Neural cell (in vitro differentiated cells): ENCODE measurements at regions not wholly inside any gene's neighbourhood (a gene's known extent, or its start where the extent isn't known, plus 50 kb on each side); places are given as distances from the start of the nearest gene placed in this dataset.

ENCODE experiments used
- H2AFZ ChIP-seq: fragments of 200-600, 300-800 bp; sonication (generic), shearing (Covaris generic); 2 replicates; pipeline ENCODE4 v1.6.0; 2014; ENCODE audit warnings: low read depth, mild to moderate bottlenecking, antibody characterized with exemption, low read length, moderate library complexity
- H3F3A ChIP-seq: fragments of 200-600 bp; shearing (Covaris generic); 2 replicates; pipeline ENCODE4 v1.6.1; 2016; ENCODE audit warnings: mild to moderate bottlenecking, moderate library complexity, mixed read lengths, antibody characterized with exemption, low read length; ENCODE audit not compliant: insufficient read depth, poor library complexity, severe bottlenecking
- H3K27ac ChIP-seq: fragments of 200-600, 300-800 bp; sonication (generic), shearing (Covaris generic); 2 replicates; pipeline ENCODE4 v1.5.1; 2014; ENCODE audit warnings: mild to moderate bottlenecking, low read length, moderate library complexity
- H3K27me3 ChIP-seq: fragments of 300-800, 200-600 bp; sonication (generic), shearing (Covaris generic); 2 replicates; pipeline ENCODE4 v1.6.0; 2014; ENCODE audit warnings: mild to moderate bottlenecking, low read depth, low read length, moderate library complexity; ENCODE audit not compliant: insufficient read depth
- H3K36me3 ChIP-seq: fragments of 300-800, 200-600 bp; sonication (generic), shearing (Covaris generic); 2 replicates; pipeline ENCODE4 v1.5.1; 2014; ENCODE audit warnings: mild to moderate bottlenecking, antibody characterized with exemption, low read length, moderate library complexity; ENCODE audit not compliant: insufficient read depth
- H3K4me2 ChIP-seq: fragments of 300-800, 200-600 bp; sonication (generic), shearing (Covaris generic); 2 replicates; pipeline ENCODE4 v1.6.0; 2014; ENCODE audit warnings: mild to moderate bottlenecking, low read length
- H3K4me3 ChIP-seq: fragments of 300-800, 200-600 bp; sonication (generic), shearing (Covaris generic); 2 replicates; pipeline ENCODE4 v1.5.1; 2014; ENCODE audit warnings: mild to moderate bottlenecking, low read length, moderate library complexity
- H3K79me2 ChIP-seq: fragments of 200-600 bp; shearing (Covaris generic); replicated peaks from 2 replicates; pipeline ENCODE4 v1.6.0; 2014; ENCODE audit warnings: mild to moderate bottlenecking, low read length, moderate library complexity; ENCODE audit not compliant: insufficient read depth
- H3K9ac ChIP-seq: fragments of 300-800, 200-600 bp; sonication (generic), shearing (Covaris generic); 2 replicates; pipeline ENCODE4 v1.6.1; 2016; ENCODE audit warnings: mild to moderate bottlenecking, low read length, mixed read lengths
- H3K9me2 ChIP-seq: fragments of 200-600 bp; shearing (Covaris generic); 2 replicates; pipeline ENCODE4 v1.6.1; 2016; ENCODE audit warnings: mild to moderate bottlenecking, low read length, mixed read lengths; ENCODE audit not compliant: insufficient read depth
- H3K9me3 ChIP-seq: fragments of 200-600, 300-800 bp; sonication (generic), shearing (Covaris generic); 2 replicates; pipeline ENCODE4 v1.6.1; 2016; ENCODE audit warnings: mild to moderate bottlenecking, mixed run types, low read length, moderate library complexity, mixed read lengths
- H4K20me1 ChIP-seq: fragments of 200-600 bp; shearing (Covaris generic); 2 replicates; pipeline ENCODE4 v1.6.1; 2016; ENCODE audit warnings: mild to moderate bottlenecking, mixed run types; ENCODE audit not compliant: insufficient read depth
- CTCF ChIP-seq: fragments of 450-650 bp; IDR thresholded peaks from 2 replicates; pipeline ENCODE4 v1.5.1; 2014; ENCODE audit warnings: antibody characterized with exemption, mild to moderate bottlenecking, moderate library complexity; ENCODE audit not compliant: poor library complexity, severe bottlenecking
- EP300 ChIP-seq: fragments of 450-650 bp; conservative IDR thresholded peaks from 2 replicates; pipeline ENCODE4 v1.6.1; 2014; ENCODE audit warnings: antibody characterized with exemption, mild to moderate bottlenecking, moderate library complexity; ENCODE audit not compliant: poor library complexity, severe bottlenecking
- EZH2 ChIP-seq: fragments of 200-600, 300-800 bp; shearing (Covaris generic), sonication (generic); IDR thresholded peaks from 2 replicates; pipeline ENCODE4 v1.6.1; 2014; ENCODE audit warnings: antibody characterized with exemption, low read length, borderline replicate concordance, mild to moderate bottlenecking; ENCODE audit not compliant: insufficient read depth, poor library complexity, severe bottlenecking
- MXI1 ChIP-seq: fragments of 450-650 bp; conservative IDR thresholded peaks from 2 replicates; pipeline ENCODE4 v1.6.1; 2014; ENCODE audit warnings: antibody characterized with exemption, mild to moderate bottlenecking; ENCODE audit not compliant: poor library complexity, severe bottlenecking
- POLR2AphosphoS5 ChIP-seq: IDR thresholded peaks from 2 replicates; pipeline ENCODE4 v1.6.1; 2012
- RAD21 ChIP-seq: fragments of 450-650 bp; conservative IDR thresholded peaks from 2 replicates; pipeline ENCODE4 v1.6.1; 2014; ENCODE audit warnings: antibody characterized with exemption, mild to moderate bottlenecking, moderate library complexity
- REST ChIP-seq: IDR thresholded peaks from 2 replicates; pipeline ENCODE4 v1.6.1; 2012; ENCODE audit warnings: borderline replicate concordance
- SMC3 ChIP-seq: fragments of 450-650 bp; conservative IDR thresholded peaks from 2 replicates; pipeline ENCODE4 v1.6.1; 2014; ENCODE audit warnings: antibody characterized with exemption, mild to moderate bottlenecking, moderate library complexity; ENCODE audit not compliant: poor library complexity
- TAF1 ChIP-seq: IDR thresholded peaks from 2 replicates; pipeline ENCODE4 v1.6.1; 2012; ENCODE audit warnings: low read depth

GRCh38 chr16:86886651-86887050 lies 308.3 kb downstream of the FOXL1 start:
- Histone ChIP-seq H3K27ac (no peak overlapping the region), H3K9me3 (no peaks in the 10 kb centered on the region), H4K20me1 (no peaks in the 10 kb centered on the region), H3K9ac (no peak overlapping the region), H3K4me3 (no peak overlapping the region), H3K36me3 (no peaks in the 10 kb centered on the region), H3K27me3 (no peaks in the 10 kb centered on the region), H3K9me2 (no peaks in the 10 kb centered on the region), H3F3A (no peaks in the 10 kb centered on the region), H3K79me2 (no peaks in the 10 kb centered on the region), H2AFZ (no peak overlapping the region), H3K4me2 (no peak overlapping the region)
- TF ChIP-seq EZH2 = no peak
- no peak for TF ChIP-seq CTCF
- no peak for TF ChIP-seq MXI1
- TF ChIP-seq EP300 = no peak
- no peak for TF ChIP-seq POLR2AphosphoS5
- no peak for TF ChIP-seq SMC3
- no peak for TF ChIP-seq TAF1
- no peak for TF ChIP-seq RAD21
- TF ChIP-seq REST = no peak

GRCh38 chr16:86887416-86887815 lies 309.1 kb downstream of the FOXL1 start:
- no peak overlapping the region for H3K4me3 ChIP-seq
- H2AFZ ChIP-seq = no peak overlapping the region
- no peak overlapping the region for H3K4me2 ChIP-seq
- no peaks in the 10 kb centered on the region for H3K9me2 ChIP-seq
- TF ChIP-seq MXI1 = no peak
- no peak for TF ChIP-seq RAD21
- no peak for TF ChIP-seq EP300
- no peak for TF ChIP-seq POLR2AphosphoS5
- no peak for TF ChIP-seq SMC3
- TF ChIP-seq REST = no peak
- no peaks in the 10 kb centered on the region for H3K36me3 ChIP-seq
- no peak overlapping the region for H3K9ac ChIP-seq
- no peaks in the 10 kb centered on the region for H4K20me1 ChIP-seq
- H3K79me2 ChIP-seq = no peaks in the 10 kb centered on the region
- H3F3A ChIP-seq = no peaks in the 10 kb centered on the region
- H3K27ac ChIP-seq = no peak overlapping the region
- no peaks in the 10 kb centered on the region for H3K9me3 ChIP-seq
- H3K27me3 ChIP-seq = no peaks in the 10 kb centered on the region
